Right lobe of liver (tissue), 6 donors: ENCODE measurements at regions not wholly inside any gene's neighbourhood (a gene's known extent, or its start where the extent isn't known, plus 50 kb on each side); places are given as distances from the start of the nearest gene placed in this dataset.

Experiments
- ATAC-seq, 4 donors: fragments of 200-7000 bp; cut with Tn5 transposase; one replicate each; pipeline ENCODE4 v1.9.1; 2020; ENCODE audit warnings: mild to moderate bottlenecking in 4 of 4, moderate library complexity in 4 of 4
- DNase-seq, 3 donors: peaks; one replicate each; pipeline ENCODE4 v3.0.0-alpha.2; 2020
- H3K27ac ChIP-seq, 3 donors: fragments of 200-600 bp; one replicate each; pipeline ENCODE4 v1.8.0; 2022
- H3K27me3 ChIP-seq, 2 donors: fragments of 200-600 bp; one replicate each; pipeline ENCODE4 v1.8.0; 2022
- H3K36me3 ChIP-seq, 4 donors: fragments of 200-600 bp; sonication (generic) in 1 of 4; one replicate each; pipeline versions ENCODE4 v1.5.1 to v1.8.0; 2017 to 2022; ENCODE audit warnings: control low read depth in 1 of 4
- H3K4me1 ChIP-seq, 4 donors: fragments of 200-600 bp; sonication (generic) in 1 of 4; one replicate each; pipeline versions ENCODE4 v1.5.1 to v1.8.0; 2017 to 2022; ENCODE audit warnings: control low read depth in 1 of 4
- H3K4me3 ChIP-seq, 3 donors: fragments of 200-600 bp; one replicate each; pipeline ENCODE4 v1.8.0; 2022
- H3K9me3 ChIP-seq, 4 donors: fragments of 200-600 bp; sonication (generic) in 1 of 4; one replicate each; pipeline versions ENCODE4 v1.5.1 to v1.8.0; 2017 to 2022; ENCODE audit warnings: control low read depth in 1 of 4
- CTCF ChIP-seq, 4 donors: fragments of 200-600 bp in 3 of 4; fragments of 450-650 bp in 1 of 4; IDR thresholded peaks; one replicate each; pipeline versions ENCODE4 v1.5.1 to v1.8.0; 2016 to 2022; ENCODE audit warnings: antibody characterized with exemption in 4 of 4, mild to moderate bottlenecking in 2 of 4
- POLR2A ChIP-seq: fragments of 450-650 bp; IDR thresholded peaks from one replicate; pipeline ENCODE4 v1.6.1; 2017; ENCODE audit warnings: antibody characterized with exemption, mild to moderate bottlenecking
- WGBS: methylation state at CpG from one replicate; pipeline ENCODE4 v1.1.6; 2018; ENCODE audit warnings: low coverage, low lambda C conversion rate; ENCODE audit not compliant: insufficient coverage; ENCODE audit errors: missing lambda C conversion rate; 5-methylcytosine and 5-hydroxymethylcytosine counted together
- intact Hi-C, 2 donors: fragments of 100-400 bp; cut with DNase I; formaldehyde crosslinking; loops; one replicate each; pipeline versions ENCODE4 v1.11.2 to v1.14.1; 2022
- donor health status: DM: no; HTN: yes; CAD: no.
- donor health status: DM: no; HTN: no; CAD: no.
- donor health status: DM: no; HTN: no; CAD: no.
- donor health status: DM: no; HTN: yes; CAD: no.
- donor health status: DM: no; HTN: yes; CAD: no.

GRCh38 chr7:41826641-41827040 is 123.8 kb upstream of the INHBA start:
- no peak overlapping the region for H3K4me3 ChIP-seq
- ATAC-seq = no peak
- H3K9me3 ChIP-seq = no peaks in the 10 kb centered on the region

GRCh38 chr7:41825927-41826480 is 123.1 kb upstream of the INHBA start:
- Histone ChIP-seq H3K4me3 (no peak overlapping the region), H3K27ac (no peak overlapping the region), H3K4me1 (no peaks in the 10 kb centered on the region), H3K36me3 (no peaks in the 10 kb centered on the region), H3K9me3 (no peaks in the 10 kb centered on the region), H3K27me3 (no peaks in the 10 kb centered on the region)
- DNase-seq = no peak
- ATAC-seq = no peak
- 32% methylated on average over 3 of the region's 4 CpGs for WGBS
- TF ChIP-seq POLR2A (no peak), CTCF (IDR thresholded peaks at IDR 0.05) (no peak)
- intact Hi-C loops = no loop called here

More at GRCh38 chr7:41826641-41827040, 123.8 kb upstream of the INHBA start:
- H3K4me1 ChIP-seq = no peaks in the 10 kb centered on the region
- whole genome bisulfite sequencing = 100% methylated on average over 1 of the region's 1 CpG
- H3K36me3 ChIP-seq = no peaks in the 10 kb centered on the region
- DNase-seq = no peak
- intact Hi-C loops = no loop called here
- TF ChIP-seq POLR2A (no peak), CTCF (IDR thresholded peaks at IDR 0.05) (no peak)
- no peak overlapping the region for H3K27ac ChIP-seq
- no peaks in the 10 kb centered on the region for H3K27me3 ChIP-seq

- Histone ChIP-seq H3K9me3 (no peaks in the 10 kb centered on the region), H3K36me3 (no peaks in the 10 kb centered on the region), H3K4me1 (no peaks in the 10 kb centered on the region), H3K27me3 (no peaks in the 10 kb centered on the region), H3K27ac (no peak overlapping the region), H3K4me3 (no peak overlapping the region)
- intact Hi-C loops = no loop called here
- TF ChIP-seq POLR2A (no peak), CTCF (IDR thresholded peaks at IDR 0.05) (no peak)
- ATAC-seq (no peak), DNase-seq (no peak)
- WGBS = 49% methylated on average over 2 of the region's 2 CpGs
These were observed 121.4 kb upstream of the INHBA start for GRCh38 chr7:41824284-41824683.

GRCh38 chr7:41822259-41822817 is 119.4 kb upstream of the INHBA start:
- Histone ChIP-seq H3K9me3 (no peaks in the 10 kb centered on the region), H3K4me3 (no peak overlapping the region), H3K36me3 (no peaks in the 10 kb centered on the region), H3K27me3 (no peaks in the 10 kb centered on the region), H3K27ac (no peak overlapping the region), H3K4me1 (no peaks in the 10 kb centered on the region)
- WGBS = 7% methylated on average over 1 of the region's 1 CpG
- ATAC-seq = no peak
- DNase-seq = no peak
- TF ChIP-seq CTCF (IDR thresholded peaks at IDR 0.05) = no peak
- no peak for TF ChIP-seq POLR2A
- intact Hi-C loops = no loop called here
